Daoy (cell line): ENCODE measurements at regions not wholly inside any gene's neighbourhood (a gene's known extent, or its start where the extent isn't known, plus 50 kb on each side); places are given as distances from the start of the nearest gene placed in this dataset.

Experiments used
- DNase-seq: peaks from one replicate; pipeline ENCODE4 v3.0.0-alpha.2; 2015; ENCODE audit warnings: low read depth

DNA sequence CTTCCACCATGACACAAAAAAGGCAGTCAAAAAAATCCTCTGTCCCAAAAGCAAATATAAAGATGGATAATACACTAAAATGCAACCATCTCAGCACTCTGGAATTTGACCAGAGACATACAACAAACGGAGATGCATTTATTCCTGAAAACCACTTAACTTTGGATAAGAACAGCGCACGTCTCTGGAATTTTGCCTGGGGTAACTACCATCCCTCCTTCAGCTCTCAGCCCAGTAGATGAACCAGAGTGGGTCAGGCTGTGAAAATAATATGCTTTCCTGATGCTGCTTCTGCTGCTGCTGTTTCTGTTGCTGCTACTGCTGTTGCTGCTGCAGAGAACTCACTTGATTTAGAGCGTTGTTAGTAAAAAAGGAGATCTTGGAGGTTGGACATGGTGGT is 133.8 kb upstream of the ACVR2A start:
- no peak for DNase-seq

DNA sequence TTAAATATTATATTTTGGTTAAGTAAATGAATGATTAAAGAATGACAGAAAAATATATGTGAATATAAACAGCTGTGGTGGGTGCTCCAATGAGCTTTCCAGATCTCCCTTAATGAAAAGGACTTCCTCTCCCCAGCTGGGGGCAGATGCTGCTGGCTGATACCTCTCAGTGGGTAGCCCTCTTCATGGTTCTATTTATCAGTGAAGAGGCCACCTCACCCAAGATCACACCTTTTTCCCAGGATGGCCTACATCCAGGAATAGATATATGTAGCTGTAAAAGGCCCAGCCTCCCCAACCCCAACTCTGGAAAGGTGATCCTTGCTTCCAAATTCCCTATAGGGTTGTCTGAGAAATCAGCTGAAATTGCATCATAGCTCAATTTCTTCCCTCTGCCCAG is 135.2 kb upstream of the ACVR2A start:
- DNase-seq = no peak

DNA sequence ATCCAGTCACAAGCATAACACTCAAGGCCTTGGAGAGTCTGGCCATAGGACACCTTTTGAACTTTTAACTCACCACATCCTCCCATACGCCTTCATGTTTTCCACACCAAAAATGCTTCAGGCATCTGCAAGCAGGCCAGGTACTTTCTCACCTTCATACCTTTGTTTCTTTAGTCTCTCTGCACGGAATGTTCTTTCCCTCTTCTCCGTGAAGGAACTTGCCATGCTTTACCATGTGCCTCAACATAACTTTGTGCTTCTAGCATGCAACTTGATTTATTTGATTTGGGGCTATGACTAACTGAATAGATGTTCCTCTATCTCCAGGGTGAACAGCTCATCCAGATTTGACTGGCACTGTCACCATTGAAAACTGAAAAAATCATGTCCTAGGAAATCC is 141.7 kb upstream of the ACVR2A start:
- DNase-seq = no peak

DNA sequence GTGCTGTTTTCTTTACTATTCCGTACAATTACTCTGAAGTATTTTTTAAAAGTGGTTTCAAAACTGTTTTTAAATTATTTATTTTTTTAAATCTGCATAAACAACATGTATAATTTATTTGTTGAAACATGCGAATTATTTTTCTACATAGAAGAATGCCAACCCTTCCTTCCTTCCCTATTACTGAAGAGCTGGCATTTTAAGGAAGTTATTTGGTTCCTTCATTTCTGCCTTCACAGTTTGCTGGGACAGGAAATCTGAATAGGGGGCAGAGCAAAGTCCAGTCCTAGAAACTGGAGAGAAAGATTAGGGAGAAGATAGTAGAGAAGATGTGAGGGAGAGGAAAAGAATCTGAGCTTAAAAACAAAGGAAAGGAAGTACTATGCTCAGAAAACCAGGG is 146.7 kb upstream of the ACVR2A start:
- no peak for DNase-seq

DNA sequence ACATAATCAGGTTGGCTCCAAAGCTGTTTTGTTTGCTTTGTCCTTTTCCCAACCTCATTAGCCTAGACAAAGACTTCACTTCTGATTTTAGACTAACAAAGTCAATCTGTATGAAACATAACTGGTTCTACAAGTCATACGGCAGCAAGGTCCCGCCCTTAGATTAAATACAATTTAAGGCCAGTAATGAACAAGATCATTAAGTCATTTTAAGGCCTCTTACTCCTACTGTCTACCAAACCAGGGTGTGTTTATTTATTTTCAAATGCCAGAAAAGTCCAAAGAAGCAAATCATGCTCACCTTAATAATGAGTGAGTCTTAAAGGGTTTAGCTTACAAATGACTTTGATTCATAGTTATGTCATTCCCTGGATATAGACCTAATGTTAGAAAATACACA is 148.4 kb upstream of the ACVR2A start:
- no peak for DNase-seq

DNA sequence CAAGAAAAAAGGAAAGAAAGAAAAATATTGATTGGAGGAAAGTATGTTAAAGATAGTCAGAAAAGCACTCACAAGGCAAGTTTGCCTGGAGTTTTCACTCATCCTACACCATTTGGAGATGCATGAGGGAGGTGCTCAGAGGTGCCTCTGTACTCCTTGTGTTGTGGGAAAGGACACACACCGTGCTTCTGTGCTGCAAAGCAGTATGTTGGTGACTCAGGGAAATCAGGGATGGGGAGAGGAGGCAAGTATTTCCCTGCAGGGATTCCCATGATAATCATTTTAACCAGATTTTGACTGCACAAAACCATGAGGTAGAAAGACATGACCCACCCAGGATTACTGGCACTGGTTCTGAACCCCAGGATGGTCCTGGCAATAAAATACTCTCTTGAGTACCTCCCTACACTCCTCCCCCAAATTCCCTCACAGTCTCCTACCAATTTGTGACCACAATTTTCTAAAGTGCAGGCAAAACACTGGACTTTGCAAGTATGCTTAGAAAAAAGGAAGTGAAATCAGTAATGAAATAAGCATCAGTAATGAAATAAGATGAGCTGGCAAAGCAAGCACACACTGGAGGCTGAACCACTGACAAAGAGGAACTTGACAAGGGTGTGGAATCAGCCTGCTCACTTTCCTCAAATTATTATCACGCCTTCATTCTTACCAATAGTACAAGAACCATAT is 155.5 kb upstream of the ACVR2A start:
- DNase-seq = no peak

DNA sequence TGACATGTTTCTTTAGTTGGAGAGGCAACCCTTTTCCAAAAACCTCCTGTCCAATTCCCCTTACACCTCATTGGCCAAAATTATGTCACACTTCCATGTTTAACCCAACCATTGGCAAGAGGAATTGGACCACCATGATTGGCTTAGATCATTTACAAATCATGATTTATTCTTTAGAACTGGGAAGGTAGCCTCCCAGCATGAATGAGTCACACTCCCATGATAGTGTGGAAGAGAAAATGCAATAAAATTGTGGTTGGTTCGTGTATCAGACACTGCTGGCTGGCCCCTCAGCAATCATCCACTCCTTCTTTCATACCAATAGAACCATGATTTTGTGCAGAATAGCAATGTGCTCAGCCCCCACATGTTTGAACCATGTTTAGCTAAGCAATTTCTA is 156.6 kb upstream of the ACVR2A start:
- DNase-seq = no peak

DNA sequence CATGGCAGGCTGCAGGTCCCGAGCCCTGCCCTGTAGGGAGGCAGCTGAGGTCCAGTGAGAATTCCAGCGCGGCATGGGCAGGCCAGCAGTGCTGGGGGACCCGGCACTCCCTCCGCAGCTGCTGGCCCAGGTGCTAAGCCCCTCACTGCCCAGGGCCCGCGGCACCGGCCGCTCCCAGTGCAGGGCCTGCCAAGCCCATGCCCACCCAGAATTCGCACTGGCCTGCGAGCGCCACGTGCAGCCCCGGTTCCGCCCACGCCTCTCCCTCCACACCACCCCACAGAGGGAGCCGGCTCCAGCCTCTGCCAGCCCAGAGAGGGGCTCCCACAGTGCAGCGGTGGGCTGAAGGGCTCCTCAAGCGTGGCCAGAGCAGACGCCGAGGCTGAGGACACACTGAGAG is 158.5 kb upstream of the ACVR2A start:
- DNase-seq = no peak

DNA sequence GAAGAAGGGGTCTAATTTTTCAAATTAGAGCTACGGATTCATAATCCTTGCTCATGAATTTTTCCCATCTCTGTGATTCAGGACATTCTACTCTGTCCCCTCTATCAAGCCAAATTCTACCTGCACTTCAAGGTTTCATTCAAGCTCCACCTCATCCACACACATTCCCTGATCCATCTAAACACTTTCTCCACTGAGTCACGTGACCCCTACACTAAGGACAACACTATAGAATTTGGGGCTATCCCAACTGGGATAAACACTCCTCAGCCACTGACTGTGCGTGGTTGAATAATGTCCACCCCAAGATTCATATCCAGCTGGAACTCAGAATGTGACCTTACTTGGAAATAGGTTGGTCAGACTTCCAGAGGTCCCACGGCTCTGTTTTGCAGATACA is 159.9 kb upstream of the ACVR2A start:
- DNase-seq = no peak

DNA sequence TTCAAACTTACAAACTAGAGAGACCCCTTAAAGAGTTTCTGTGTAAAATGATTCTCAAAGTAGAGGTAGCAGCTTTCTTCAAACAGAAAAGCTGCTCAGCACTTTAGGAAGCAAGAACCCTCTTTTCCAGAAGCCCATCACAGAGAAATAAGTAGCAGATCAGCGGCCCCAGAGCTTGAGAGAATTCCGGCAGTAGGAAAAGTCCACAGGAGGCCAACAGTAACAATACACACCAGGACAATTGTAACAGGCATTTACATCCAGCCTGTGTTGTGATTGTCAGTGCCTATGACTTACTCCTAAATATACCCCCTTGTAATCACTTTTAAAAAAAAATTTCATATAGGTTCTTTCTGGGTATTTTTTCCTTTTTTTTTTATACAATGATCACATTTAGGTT is 161.4 kb upstream of the ACVR2A start:
- no peak for DNase-seq

DNA sequence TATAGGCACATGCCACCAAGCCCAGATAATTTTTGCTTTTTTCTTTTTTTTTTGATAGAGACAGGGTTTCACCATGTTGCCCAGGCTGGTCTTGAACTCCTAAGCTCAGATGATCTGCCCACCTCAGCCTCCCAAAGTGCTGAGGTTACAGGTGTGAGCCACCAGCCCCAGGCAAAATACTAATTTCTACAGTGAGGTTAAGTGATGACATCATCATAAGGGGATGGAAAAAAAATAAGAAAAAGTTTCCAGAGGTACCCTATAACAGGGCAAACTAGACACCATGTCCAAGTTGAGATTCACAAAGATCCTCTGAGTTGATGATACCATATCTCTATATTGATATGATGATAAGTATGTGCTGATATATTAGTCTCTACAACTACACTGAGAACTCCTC is 163.7 kb upstream of the ACVR2A start:
- DNase-seq = no peak

DNA sequence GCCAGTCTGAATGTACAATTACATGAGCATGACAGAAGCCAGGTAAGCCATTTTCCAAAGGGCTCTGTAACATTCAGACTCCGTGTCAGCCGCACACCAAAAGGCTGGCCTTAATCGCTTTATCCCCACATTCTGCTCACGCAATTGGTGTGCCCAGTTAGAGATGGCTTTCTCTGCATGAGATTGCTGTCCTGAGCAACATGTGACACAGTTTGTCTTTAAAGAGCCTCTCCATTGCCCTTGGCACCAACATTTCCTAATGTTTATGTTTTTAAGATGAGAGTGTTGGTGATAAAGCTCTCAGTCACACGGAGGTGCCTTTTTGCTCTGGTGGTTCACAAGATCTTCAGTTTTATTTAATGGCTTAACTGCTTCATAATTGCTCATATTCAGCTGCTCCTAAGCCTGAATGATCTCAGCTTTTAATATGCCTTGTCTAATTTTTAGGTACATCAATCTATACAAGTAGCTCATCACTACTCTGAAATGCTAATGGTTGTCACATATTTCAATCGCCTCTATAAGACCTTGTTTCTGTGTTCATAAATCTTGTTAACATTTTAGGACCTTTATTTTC is 164.8 kb upstream of the ACVR2A start:
- no peak for DNase-seq

DNA sequence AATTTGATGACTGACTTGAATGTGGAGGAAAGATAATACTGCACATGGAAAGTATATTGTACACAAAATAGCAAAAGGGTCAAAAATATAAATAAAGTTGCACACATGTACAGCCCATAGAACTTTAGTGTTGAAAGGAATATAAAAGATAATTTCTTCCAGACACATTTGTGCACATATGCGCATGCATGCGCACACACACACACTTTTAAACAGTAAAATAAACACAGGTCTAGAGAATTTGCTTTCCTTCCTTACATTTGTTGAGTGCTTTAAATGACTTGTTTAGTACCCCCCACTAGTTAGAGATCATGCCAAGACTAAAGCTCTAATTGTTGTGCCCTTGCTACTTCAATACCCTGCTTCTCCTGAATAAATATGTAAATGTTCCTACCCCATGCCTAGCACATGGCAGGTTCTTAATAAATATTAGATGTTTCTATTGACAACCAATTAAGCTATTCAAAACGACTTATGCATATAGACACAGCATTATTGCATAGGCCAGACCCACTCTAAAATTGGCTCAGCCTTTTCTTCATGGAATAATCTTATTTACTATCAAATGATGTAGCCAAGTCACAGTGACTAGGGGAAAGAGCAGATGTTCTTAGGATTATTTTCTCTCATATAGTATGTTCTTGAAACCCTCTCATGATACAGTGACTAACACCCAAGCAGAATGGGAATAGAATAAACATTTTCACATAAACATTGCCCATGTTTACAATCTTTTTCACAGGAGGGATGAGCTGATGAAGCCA is 165.5 kb upstream of the ACVR2A start:
- no peak for DNase-seq

DNA sequence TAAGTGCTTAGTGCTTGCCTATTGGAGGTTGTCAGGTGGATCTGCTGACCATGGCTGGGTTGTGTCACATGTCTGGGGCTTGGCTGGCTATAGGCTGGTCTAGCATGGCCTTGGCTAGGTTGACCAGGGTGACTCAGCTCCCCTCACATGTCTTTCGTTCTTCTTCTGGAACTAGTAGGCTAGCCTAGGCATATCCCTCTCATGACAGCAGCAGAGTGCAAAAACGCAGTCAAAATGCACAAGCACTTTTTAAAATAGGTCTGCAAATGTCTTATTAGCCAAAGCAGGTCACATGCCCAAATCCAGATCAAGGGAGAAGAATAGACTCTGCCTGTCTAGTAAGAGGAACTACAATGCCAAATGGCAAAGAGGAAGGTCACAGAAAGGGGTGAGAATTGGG is 179.7 kb upstream of the ACVR2A start:
- DNase-seq = no peak

DNA sequence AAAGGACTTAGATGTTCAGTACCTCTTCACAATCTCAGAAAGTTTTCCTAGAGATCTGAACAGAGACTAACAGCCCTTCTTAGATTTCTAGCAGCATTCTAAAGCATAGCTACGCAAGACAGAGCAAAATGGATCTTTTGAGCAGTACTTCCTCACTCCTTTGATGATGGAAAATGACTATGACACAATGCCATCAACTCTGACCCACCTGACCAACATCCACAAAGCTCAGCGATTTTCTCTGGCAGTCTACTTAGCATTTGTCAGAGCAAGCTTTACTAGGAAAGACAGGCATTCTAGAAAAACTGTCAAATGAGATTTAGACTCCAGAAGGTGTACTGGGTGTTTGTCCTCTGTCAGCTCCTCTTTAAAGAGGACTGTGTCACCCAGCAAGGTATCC is 180.9 kb upstream of the ACVR2A start:
- DNase-seq = no peak

DNA sequence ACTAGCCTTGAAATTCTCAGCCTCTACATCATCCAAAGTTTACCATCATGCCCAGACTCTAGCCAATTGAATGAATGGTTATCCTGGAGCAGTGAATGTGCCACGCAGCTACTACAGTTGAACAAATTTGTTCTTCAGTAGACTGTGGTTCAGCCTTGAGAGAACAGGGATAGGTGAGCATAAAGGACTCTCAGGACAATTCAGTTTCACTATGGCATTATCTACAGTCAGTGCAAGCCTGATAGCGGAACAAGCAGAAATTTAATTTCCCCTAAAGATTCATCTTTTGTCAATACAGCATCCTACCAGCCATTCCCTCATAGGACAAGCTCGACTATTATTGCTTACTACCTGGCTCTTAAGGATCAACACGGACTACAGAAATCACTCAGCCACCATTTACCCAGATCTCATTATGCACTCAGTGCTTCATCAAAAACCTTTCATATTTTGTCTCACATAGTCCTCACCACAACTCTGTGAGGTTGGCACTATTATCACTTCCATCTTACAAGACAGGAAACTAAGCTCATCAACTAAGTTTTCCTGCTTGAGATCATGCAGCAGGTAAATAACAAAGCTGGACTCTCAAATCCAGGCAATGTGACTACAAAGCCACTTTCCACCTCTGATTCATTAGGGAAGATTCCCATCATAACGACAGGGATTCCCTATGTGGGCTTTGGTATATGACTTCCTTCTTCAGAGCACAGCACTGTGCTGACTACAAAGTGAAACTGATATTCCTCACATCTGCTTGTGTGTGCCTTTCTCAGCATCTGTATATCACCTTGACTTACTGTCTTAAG is 181.5 kb upstream of the ACVR2A start:
- DNase-seq = no peak

DNA sequence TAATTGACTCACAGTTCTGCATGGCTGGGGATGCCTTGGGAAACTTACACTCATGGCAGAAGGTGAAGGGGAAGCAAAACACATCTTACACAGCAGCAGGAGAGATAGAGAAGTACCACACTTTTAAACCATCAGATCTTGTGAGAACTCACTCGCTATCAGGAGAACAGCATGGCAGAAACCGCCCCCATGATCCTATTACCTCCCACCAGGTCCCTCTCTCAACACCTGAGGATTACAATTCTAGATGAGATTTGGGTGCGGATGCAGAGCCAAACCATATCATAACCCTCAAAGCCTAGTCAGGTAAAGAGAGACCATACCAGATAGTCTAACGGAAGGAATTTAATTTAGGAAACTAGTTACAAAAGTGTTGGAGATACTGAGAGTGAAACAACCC is 182.6 kb upstream of the ACVR2A start:
- no peak for DNase-seq

DNA sequence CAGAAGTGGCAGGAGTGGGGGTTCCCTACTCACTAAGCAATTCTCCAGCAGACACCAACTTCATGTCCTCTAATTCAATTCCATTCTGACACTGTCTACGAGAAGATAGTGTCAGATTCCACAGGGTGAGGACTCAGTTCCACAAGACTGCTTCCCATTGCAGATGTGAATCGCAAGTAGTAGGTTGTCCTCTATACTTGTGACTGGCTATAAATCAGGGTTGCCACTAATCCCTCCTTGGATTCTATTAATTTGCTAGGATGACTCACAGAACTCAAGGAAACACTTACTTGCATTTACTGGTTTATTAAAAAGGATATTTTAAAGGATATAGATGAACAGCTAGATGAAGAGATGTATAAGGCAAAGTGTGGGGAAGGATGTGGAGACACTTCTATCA is 184.1 kb upstream of the ACVR2A start:
- no peak for DNase-seq

DNA sequence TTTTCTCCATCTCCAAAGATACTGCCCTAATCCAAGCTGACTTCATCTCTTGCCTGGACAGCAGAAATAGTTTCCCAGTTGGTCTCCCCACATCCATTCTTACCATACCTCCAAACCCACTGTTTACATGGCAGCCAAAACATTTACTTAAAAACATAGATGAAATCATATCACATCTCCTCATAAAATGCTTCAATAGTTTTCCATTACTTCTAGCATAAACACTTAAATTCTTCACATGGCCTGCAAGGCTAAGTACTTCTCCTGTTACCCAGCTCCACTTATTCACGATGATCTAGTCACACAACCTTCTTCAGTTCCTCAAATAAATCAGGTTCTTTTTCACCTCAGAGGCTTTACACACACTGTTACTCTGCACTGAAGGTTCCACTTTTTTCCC is 185.8 kb upstream of the ACVR2A start:
- DNase-seq = no peak

DNA sequence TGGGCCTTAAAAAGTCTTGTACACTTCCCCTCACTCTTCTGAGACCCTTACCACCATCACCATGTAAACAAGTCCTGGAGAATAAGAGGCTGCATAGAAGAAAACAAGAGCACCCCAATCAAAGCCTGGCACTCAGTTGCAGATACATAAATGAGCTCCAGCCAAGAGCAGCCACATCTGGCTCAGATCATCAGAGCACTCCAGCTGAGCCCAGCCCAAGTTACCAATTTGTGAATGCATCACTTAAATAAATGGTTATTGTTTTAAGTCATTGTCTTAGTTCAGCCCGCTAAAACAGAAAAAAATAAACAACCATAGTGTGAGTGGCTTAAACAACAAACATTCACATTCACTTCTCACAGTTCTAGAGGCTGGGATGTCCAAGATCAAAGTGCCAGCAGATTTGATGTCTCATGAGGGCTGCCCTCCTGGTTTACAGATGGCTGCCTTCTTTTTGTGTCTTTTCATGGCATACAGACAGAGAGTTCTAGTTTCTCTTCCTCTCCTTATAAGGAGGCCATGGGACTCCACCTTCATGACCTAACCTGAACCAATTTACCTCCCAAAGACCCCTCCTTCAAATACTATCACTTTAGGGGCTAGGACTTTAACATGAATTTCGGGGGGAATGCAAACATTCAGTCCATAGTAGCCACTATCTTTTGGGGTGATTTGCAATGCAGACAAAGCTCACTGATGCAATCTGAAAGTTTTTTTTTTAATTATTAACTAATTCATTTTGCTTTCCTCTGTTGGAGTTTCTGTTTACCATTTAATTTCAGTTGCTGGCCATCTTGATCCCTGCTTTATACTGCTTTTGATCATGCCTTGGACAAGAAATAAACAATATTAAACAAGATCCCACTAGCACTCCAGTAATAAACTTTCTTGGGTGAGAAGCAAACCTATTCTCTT is 187.5 kb upstream of the ACVR2A start:
- DNase-seq = no peak

DNA sequence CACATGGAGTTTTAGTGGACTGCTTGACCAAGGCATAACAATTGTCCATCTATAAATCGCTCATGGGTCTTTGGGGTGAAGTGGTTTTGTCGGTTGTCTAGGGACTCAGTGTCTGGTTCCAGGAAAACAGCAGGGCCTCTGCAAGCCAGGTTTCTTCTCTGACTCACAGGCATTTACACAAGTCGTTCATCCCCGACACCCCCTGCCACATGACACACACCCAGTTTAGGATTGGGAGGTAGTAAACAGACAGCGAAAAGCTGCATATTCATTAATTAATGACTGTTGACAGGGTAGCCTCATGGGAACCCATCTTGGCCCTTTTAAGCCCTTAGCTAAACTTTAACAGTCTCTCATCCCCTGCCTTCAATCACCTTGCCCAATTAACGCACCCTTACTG is 194.8 kb upstream of the ACVR2A start:
- no peak for DNase-seq

DNA sequence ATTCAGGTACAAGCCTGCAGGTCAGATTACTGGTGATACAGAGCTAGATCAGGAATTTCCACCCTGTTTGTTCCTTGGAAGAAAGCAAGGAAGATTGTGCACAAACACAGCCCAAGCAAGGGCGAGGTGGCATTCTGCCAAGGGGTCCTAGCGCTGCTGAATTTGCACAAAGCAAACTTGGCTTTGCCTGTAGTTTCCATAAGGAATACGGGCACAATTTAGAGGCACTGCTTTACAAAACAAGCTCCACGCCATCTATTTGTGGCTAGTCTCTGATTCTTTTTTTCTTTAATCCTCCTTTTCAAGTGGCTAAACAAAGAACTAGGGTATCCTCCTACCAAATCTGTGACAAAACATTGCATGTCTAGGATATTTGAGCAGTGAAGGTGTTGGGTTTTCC is 195.5 kb upstream of the ACVR2A start:
- DNase-seq = no peak
